Neural cell (in vitro differentiated cells): ENCODE measurements at regions not wholly inside any gene's neighbourhood (a gene's known extent, or its start where the extent isn't known, plus 50 kb on each side); places are given as distances from the start of the nearest gene placed in this dataset.

Experiments used
- POLR2AphosphoS5 ChIP-seq: IDR thresholded peaks from 2 replicates; pipeline ENCODE4 v1.6.1; 2012
- TF ChIP-seq, protein P1 (sequence below): fragments of 450-650 bp; IDR thresholded peaks from 2 replicates; pipeline ENCODE4 v1.5.1; 2014; ENCODE audit warnings: antibody characterized with exemption, mild to moderate bottlenecking, moderate library complexity; ENCODE audit not compliant: poor library complexity, severe bottlenecking

DNA sequence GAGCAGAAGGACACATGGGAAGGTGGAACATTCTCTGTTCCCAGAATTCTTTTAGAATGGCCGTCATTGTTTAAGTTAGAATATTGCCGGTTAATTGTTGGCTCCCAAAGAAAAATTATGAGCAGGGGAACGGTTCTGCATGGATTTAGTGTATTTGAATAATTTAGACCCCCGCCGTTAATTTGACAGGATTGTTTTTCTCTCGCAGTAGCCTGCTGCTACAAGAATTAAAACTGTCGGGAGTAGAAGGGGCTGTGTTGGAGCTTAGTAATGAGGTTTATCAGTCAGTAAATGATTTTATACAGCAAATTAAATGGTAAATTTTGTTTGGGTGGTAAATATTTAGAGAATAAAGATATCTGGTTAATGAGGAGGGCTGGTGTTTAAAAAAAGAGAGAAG lies 431.2 kb upstream of the DYNLRB2 start:
- TF ChIP-seq, protein P1, sequence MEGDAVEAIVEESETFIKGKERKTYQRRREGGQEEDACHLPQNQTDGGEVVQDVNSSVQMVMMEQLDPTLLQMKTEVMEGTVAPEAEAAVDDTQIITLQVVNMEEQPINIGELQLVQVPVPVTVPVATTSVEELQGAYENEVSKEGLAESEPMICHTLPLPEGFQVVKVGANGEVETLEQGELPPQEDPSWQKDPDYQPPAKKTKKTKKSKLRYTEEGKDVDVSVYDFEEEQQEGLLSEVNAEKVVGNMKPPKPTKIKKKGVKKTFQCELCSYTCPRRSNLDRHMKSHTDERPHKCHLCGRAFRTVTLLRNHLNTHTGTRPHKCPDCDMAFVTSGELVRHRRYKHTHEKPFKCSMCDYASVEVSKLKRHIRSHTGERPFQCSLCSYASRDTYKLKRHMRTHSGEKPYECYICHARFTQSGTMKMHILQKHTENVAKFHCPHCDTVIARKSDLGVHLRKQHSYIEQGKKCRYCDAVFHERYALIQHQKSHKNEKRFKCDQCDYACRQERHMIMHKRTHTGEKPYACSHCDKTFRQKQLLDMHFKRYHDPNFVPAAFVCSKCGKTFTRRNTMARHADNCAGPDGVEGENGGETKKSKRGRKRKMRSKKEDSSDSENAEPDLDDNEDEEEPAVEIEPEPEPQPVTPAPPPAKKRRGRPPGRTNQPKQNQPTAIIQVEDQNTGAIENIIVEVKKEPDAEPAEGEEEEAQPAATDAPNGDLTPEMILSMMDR: no peak
- no peak for TF ChIP-seq POLR2AphosphoS5
